Mesothelial cell of epicardium (in vitro differentiated cells): ENCODE measurements at regions not wholly inside any gene's neighbourhood (a gene's known extent, or its start where the extent isn't known, plus 50 kb on each side); places are given as distances from the start of the nearest gene placed in this dataset.

Source experiments
- DNase-seq, 2 experiments: peaks; one replicate each; pipeline ENCODE4 v3.0.0; 2021; ENCODE audit warnings: low spot score in 2 of 2; ENCODE audit not compliant: unreplicated experiment in 2 of 2
- H3K27ac Mint-ChIP-seq: 2 replicates; pipeline ENCODE4 v1.8.0; 2021; ENCODE audit warnings: mixed read lengths
- H3K27me3 Mint-ChIP-seq: 2 replicates; pipeline ENCODE4 v1.8.0; 2021; ENCODE audit warnings: low read depth, mixed read lengths
- H3K36me3 Mint-ChIP-seq: 2 replicates; pipeline ENCODE4 v1.8.0; 2021; ENCODE audit warnings: mixed read lengths
- H3K4me1 Mint-ChIP-seq: 2 replicates; pipeline ENCODE4 v1.8.0; 2021; ENCODE audit warnings: mixed read lengths
- H3K4me3 Mint-ChIP-seq: 2 replicates; pipeline ENCODE4 v1.8.0; 2021; ENCODE audit warnings: mild to moderate bottlenecking, moderate library complexity, mixed read lengths
- H3K9me3 Mint-ChIP-seq: 2 replicates; pipeline ENCODE4 v1.8.0; 2021; ENCODE audit warnings: mixed read lengths
- TF ChIP-seq, protein P1 (sequence below): fragments of 200-600 bp; sonication (generic); IDR thresholded peaks from one replicate; pipeline ENCODE4 v1.5.0; 2021; ENCODE audit warnings: antibody characterized with exemption; ENCODE audit not compliant: unreplicated experiment

DNA sequence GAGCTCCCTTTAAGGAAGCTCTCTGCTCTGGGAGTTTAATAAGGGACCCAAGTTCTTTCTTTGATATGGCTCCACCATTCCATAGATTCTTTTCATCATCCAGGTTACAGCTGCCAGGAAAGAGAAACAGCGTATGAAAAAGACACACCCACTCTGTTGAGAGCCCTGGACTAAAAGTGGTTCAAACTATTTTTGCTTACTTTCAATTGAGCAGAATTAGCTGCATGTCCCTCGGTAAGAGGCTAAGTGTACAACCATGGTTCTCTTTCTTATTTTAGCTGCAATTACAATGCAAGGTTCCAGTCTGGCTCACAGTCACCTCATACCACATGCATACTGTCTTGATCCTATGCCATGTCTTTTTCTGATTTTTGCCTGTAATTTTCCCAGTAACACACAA lies 1288.3 kb downstream of the NSUN3 start:
- Mint-ChIP-seq H3K27me3 (no peaks in the 10 kb centered on the region), H3K36me3 (no peaks in the 10 kb centered on the region), H3K4me3 (no peak overlapping the region), H3K27ac (no peak overlapping the region), H3K9me3 (no peaks in the 10 kb centered on the region), H3K4me1 (peaks cover 36% of the 10 kb centered on the region)
- TF ChIP-seq, protein P1, sequence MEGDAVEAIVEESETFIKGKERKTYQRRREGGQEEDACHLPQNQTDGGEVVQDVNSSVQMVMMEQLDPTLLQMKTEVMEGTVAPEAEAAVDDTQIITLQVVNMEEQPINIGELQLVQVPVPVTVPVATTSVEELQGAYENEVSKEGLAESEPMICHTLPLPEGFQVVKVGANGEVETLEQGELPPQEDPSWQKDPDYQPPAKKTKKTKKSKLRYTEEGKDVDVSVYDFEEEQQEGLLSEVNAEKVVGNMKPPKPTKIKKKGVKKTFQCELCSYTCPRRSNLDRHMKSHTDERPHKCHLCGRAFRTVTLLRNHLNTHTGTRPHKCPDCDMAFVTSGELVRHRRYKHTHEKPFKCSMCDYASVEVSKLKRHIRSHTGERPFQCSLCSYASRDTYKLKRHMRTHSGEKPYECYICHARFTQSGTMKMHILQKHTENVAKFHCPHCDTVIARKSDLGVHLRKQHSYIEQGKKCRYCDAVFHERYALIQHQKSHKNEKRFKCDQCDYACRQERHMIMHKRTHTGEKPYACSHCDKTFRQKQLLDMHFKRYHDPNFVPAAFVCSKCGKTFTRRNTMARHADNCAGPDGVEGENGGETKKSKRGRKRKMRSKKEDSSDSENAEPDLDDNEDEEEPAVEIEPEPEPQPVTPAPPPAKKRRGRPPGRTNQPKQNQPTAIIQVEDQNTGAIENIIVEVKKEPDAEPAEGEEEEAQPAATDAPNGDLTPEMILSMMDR, result no peak
- DNase-seq, result no peak

DNA sequence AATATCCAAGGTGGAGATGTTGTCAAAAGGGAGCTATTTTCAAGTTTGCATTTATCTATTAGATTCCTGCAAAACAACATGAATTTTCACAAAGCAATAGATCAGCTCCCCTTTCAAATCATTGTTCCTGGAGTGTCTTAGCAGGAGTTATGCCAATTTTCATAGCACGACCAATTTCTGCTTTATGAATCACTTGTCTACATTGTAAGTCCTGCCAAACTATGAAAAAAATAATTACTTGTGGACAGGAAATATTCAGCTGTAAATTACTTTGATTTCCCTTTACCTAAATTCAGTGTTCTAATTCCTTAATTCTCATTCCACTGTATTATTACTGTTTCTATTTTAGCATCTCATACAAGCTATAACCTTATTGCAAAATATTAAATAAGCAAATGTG lies 1289.6 kb downstream of the NSUN3 start:
- Mint-ChIP-seq H3K4me3 (no peak overlapping the region), H3K27me3 (no peaks in the 10 kb centered on the region), H3K36me3 (no peaks in the 10 kb centered on the region), H3K27ac (no peak overlapping the region), H3K9me3 (no peaks in the 10 kb centered on the region), H3K4me1 (peaks cover 34% of the 10 kb centered on the region)
- TF ChIP-seq, protein P1, result no peak
- no peak for DNase-seq

DNA sequence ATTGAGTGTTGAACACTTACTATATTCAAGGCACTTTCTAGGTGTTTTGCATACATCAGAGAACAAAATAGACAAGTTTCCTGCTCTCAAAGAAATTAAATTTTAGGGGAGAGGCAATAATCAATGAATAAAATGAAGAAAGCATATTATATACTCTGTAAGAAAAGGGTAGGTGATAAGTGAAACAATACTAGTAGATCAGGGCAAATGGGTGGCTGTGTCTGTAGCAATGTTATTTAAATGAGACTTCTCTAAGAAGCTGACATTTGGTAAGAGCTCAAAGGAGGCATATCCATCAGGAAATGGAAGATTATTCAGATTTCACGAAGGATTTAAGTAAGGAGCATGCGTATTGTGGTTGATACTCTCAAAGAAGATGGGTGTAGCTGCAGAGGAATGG lies 1291.6 kb downstream of the NSUN3 start:
- Mint-ChIP-seq H3K9me3 (no peaks in the 10 kb centered on the region), H3K36me3 (no peaks in the 10 kb centered on the region), H3K4me3 (no peak overlapping the region), H3K27ac (no peak overlapping the region), H3K4me1 (peaks cover 20% of the 10 kb centered on the region), H3K27me3 (no peaks in the 10 kb centered on the region)
- no peak for DNase-seq
- TF ChIP-seq, protein P1, result no peak

DNA sequence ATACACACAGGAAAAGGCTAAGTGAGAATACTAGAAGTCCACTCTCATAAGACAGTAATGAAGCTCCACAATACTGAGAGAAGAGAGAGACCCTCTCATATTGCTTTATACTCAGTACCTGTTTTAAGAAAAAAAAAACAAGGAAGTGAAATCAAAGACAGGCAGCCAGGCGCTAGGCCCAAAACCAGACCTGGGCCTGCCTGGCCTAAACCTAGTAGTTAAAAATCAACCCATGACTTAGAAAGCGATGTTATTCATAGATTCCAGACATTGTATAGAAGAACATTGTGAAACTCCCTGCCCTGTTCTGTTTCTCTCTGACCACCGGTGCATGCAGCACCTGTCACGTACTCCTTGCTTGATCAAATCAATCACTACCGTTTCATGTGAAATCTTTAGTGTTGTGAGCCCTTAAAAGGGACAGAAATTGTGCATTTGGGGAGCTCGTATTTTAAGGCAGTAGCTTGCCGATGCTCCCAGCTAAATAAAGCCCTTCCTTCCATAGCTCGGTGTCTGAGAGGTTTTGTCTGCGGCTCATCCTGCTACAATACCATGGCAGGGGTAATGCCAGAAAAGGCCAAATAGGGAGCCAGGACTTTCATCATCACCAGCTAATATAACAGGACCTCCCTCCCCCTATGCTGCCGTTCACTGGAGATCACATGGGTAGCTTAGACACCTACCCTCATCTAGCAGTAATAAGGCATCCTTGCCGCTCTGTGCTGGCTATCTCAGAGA lies 1294.1 kb downstream of the NSUN3 start:
- Mint-ChIP-seq H3K27ac (peak overlapping the region; percentile 2), H3K9me3 (no peaks in the 10 kb centered on the region), H3K36me3 (no peaks in the 10 kb centered on the region)

DNA sequence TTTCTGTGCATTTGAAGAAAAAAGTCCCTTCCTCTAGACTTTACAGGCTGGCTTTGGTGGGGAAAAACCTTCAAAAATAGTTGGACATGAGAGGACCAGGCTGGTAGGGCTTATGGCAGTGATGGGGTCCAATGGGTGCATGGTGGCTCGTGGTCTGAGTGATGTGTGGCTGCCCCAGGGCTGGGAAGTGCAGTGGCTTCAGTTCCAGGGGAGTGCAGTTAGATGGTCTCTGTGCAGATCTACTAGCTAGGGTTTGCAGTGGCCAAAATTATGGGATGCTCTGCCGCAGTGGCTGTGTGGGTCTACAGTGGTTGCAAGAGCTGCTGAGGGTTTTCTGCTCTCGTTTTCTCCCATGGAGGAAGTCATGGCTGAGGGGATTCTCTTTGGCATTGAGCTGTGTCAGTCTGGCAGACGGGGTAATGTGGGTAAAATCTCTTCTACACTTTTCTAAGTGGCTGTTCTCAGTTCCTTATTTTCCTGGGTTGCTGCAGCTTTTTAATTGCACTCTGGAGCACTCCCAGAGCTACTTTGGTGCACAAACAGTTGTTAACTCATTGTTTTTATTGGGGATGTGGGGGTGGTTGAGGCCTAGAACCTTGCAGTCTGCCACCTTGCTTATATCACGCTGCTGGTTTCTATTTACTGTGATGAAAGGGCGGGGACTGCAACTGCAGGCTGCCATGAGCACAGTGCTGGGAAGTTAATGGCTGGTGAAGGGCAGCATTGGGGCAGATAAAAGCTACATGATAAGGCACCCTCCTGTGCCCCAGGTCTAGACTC lies 1324.6 kb downstream of the NSUN3 start:
- Mint-ChIP-seq H3K27me3 (no peaks in the 10 kb centered on the region), H3K4me3 (no peak overlapping the region), H3K27ac (no peak overlapping the region), H3K36me3 (no peaks in the 10 kb centered on the region), H3K4me1 (peaks cover 17% of the 10 kb centered on the region), H3K9me3 (peaks cover 20% of the 10 kb centered on the region)
- TF ChIP-seq, protein P1, result no peak
- no peak for DNase-seq

More for the DNA sequence above, 1294.1 kb downstream of the NSUN3 start:
- peaks cover 3% of the 10 kb centered on the region for H3K4me1 Mint-ChIP-seq
- TF ChIP-seq, protein P1, result no peak
- H3K27me3 Mint-ChIP-seq, result no peaks in the 10 kb centered on the region
- DNase-seq, result no peak
- no peak overlapping the region for H3K4me3 Mint-ChIP-seq
